ENCODE measurements at regions not wholly inside any gene's neighbourhood (a gene's known extent, or its start where the extent isn't known, plus 50 kb on each side); places are given as distances from the start of the nearest gene placed in this dataset.

DNA sequence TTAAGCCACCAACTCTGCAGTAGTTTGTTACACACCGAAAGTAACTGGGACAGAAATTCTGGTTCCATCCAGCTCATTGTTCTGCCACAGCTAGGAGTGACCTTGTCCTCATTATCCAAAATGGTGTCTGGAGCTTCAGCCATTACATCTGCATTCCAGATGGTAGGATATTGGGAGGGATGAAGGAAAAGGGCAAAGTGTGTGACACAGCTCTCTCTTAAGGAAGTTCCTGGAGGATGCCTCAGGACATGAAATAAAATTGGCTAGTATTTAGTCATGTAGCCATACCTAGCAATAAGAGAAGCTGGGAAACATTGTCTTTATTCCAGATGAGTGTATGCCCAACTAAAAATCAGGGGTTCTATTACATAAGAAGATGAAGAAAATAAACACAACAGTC lies 262.0 kb downstream of the BCOR start:
- Histone ChIP-seq H3K27ac (ENCODE audit: low read depth in 1 of 2, low read length in 2 of 2) (no peak overlapping the region), H3K27me3 (ENCODE audit: control insufficient read depth in 4 of 4, insufficient read depth in 4 of 4, low read length in 3 of 4) (no peaks in the 10 kb centered on the region), H3K4me3 (ENCODE audit: low read depth in 1 of 3, low read length in 3 of 3) (no peak overlapping the region), H3K4me1 (ENCODE audit: control insufficient read depth in 4 of 4, insufficient read depth in 4 of 4, low read length in 3 of 4) (peaks cover 0 to 10% (median 4%) of the 10 kb centered on the region in 4 donors), H3K36me3 (ENCODE audit: control insufficient read depth in 4 of 4, insufficient read depth in 3 of 4, low read depth in 1 of 4, low read length in 3 of 4) (no peaks in the 10 kb centered on the region), H3K9me3 (ENCODE audit: control insufficient read depth in 4 of 4, low read length in 3 of 4) (no peaks in the 10 kb centered on the region), H3K9ac (ENCODE audit: low read depth in 1 of 2, low read length in 2 of 2) (no peak overlapping the region)
- 100% methylated on average over 1 of the region's 1 CpG for WGBS
- TF ChIP-seq SP1 (IDR thresholded peaks at IDR 0.05), result no peak
- TF ChIP-seq YY1 (IDR thresholded peaks at IDR 0.05), result no peak
- TF ChIP-seq RAD21 (IDR thresholded peaks at IDR 0.05), result no peak
- TF ChIP-seq HNF4G (IDR thresholded peaks at IDR 0.05), result no peak
- TF ChIP-seq, protein P1, sequence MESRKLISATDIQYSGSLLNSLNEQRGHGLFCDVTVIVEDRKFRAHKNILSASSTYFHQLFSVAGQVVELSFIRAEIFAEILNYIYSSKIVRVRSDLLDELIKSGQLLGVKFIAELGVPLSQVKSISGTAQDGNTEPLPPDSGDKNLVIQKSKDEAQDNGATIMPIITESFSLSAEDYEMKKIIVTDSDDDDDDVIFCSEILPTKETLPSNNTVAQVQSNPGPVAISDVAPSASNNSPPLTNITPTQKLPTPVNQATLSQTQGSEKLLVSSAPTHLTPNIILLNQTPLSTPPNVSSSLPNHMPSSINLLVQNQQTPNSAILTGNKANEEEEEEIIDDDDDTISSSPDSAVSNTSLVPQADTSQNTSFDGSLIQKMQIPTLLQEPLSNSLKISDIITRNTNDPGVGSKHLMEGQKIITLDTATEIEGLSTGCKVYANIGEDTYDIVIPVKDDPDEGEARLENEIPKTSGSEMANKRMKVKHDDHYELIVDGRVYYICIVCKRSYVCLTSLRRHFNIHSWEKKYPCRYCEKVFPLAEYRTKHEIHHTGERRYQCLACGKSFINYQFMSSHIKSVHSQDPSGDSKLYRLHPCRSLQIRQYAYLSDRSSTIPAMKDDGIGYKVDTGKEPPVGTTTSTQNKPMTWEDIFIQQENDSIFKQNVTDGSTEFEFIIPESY (IDR thresholded peaks at IDR 0.05), result no peak
- TF ChIP-seq NR2F2 (IDR thresholded peaks at IDR 0.05), result no peak
- no peak for TF ChIP-seq RXRA (IDR thresholded peaks at IDR 0.05)
- TF ChIP-seq, protein P2, sequence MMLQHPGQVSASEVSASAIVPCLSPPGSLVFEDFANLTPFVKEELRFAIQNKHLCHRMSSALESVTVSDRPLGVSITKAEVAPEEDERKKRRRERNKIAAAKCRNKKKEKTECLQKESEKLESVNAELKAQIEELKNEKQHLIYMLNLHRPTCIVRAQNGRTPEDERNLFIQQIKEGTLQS (IDR thresholded peaks at IDR 0.05), result no peak
- DNase-seq (ENCODE audit: low spot score), result no peak

DNA sequence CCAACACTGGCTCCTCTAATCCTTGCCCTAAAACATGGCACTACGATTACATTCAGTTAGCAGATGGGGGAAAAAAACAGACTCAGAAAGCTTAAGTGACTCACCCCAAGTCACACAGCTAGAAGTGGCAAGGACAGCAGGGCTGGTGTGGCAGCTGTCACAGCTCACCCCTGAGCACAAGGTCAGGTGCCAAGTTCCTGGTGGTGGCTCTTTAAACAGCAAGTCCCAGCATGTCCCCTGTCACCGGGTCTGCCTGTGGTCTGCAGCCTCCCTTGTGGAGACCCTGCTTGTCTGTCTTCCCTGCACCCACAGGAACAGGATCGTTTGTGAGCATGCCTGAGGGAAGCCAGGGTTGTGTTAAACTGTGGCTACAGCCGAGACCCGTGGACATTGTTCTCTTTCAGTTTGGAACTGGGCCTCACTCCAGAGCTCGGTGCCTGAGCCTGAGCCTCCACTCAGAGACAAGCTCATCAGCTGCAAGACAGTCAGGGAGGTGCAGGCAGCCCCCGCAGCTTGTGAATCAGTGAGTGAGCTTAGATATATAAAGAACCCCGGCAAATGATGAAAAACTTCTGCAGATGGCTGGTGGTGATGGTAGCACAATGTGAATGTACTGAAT lies 260.8 kb downstream of the BCOR start:
- DNase-seq (ENCODE audit: low spot score), result no peak
- 45% methylated on average over 8 of the region's 8 CpGs for WGBS

More for the DNA sequence above, 260.8 kb downstream of the BCOR start:
- TF ChIP-seq HNF4G (IDR thresholded peaks at IDR 0.05) (no peak), JUND (IDR thresholded peaks at IDR 0.05) (no peak), GABPA (IDR thresholded peaks at IDR 0.05 in 1 of 2, conservative IDR thresholded peaks at IDR 0.05 in 1 of 2) (no peak), SP1 (IDR thresholded peaks at IDR 0.05) (no peak), RAD21 (IDR thresholded peaks at IDR 0.05) (no peak), YY1 (IDR thresholded peaks at IDR 0.05) (no peak), FOXA1 (IDR thresholded peaks at IDR 0.05) (no peak)
- TF ChIP-seq, protein P1 (IDR thresholded peaks at IDR 0.05), result no peak
- TF ChIP-seq, protein P2 (IDR thresholded peaks at IDR 0.05), result no peak
- TF ChIP-seq, protein P3, sequence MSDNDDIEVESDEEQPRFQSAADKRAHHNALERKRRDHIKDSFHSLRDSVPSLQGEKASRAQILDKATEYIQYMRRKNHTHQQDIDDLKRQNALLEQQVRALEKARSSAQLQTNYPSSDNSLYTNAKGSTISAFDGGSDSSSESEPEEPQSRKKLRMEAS (IDR thresholded peaks at IDR 0.05), result no peak
- Histone ChIP-seq H3K36me3 (ENCODE audit: control insufficient read depth in 4 of 4, insufficient read depth in 3 of 4, low read depth in 1 of 4, low read length in 3 of 4) (no peaks in the 10 kb centered on the region), H3K27me3 (ENCODE audit: control insufficient read depth in 4 of 4, insufficient read depth in 4 of 4, low read length in 3 of 4) (no peaks in the 10 kb centered on the region), H3K4me3 (ENCODE audit: low read depth in 1 of 3, low read length in 3 of 3) (no peak overlapping the region), H3K27ac (ENCODE audit: low read depth in 1 of 2, low read length in 2 of 2) (no peak overlapping the region), H3K9me3 (ENCODE audit: control insufficient read depth in 4 of 4, low read length in 3 of 4) (no peaks in the 10 kb centered on the region), H3K4me1 (ENCODE audit: control insufficient read depth in 4 of 4, insufficient read depth in 4 of 4, low read length in 3 of 4) (peaks cover 0 to 5% (median 3%) of the 10 kb centered on the region in 4 donors), H3K9ac (ENCODE audit: low read depth in 1 of 2, low read length in 2 of 2) (no peak overlapping the region)
